IMR-90 (cell line): ENCODE measurements at regions not wholly inside any gene's neighbourhood (a gene's known extent, or its start where the extent isn't known, plus 50 kb on each side); places are given as distances from the start of the nearest gene placed in this dataset.
"Not testable (repeated sequence)": the region's sequence is repeated elsewhere in the genome, so short reads cannot be mapped to it uniquely, and the experiment has no call there.

Experiments used
- ATAC-seq: fragments of 200-7000 bp; cut with Tn5 transposase; 2 replicates; pipeline ENCODE4 v1.9.1; 2020; ENCODE audit warnings: low read depth, mild to moderate bottlenecking, moderate library complexity
- BruUV-seq: library from RNA; stranded (reverse); fragments of 400-500 nt; replicated peaks from 2 replicates; lab custom pipeline; 2021; lab: Mats Ljungman, UMichigan
- CTCF ChIA-PET: fragments of 300-600 bp; formaldehyde crosslinking; extraction: SDS; loops from one replicate; lab custom pipeline; 2021; ENCODE audit warnings: antibody characterized with exemption; lab: Yijun Ruan, JAX
- POLR2A ChIA-PET: fragments of 300-600 bp; sonication (Branson Sonifier 250); formaldehyde crosslinking; loops from one replicate; lab custom pipeline; 2022; ENCODE audit warnings: antibody characterized with exemption; ENCODE audit not compliant: unreplicated experiment; lab: Charles Lee
- DNase-seq: peaks from one replicate; pipeline ENCODE4 v3.0.0; 2013
- H2AFZ ChIP-seq: replicated peaks from 2 replicates; pipeline ENCODE3; 2013; ENCODE audit warnings: low read length, mild to moderate bottlenecking; ENCODE audit not compliant: poor library complexity
- H2AK5ac ChIP-seq: 2 replicates; pipeline ENCODE4 v1.6.1; 2013; ENCODE audit warnings: low read depth, low read length, inconsistent platforms
- H2AK9ac ChIP-seq: replicated peaks from 2 replicates; pipeline ENCODE3; 2013; ENCODE audit warnings: mild to moderate bottlenecking, low read depth, low read length, moderate library complexity; ENCODE audit not compliant: poor library complexity
- H2BK120ac ChIP-seq: 2 replicates; pipeline ENCODE4 v1.6.1; 2013; ENCODE audit warnings: low read depth, low read length, inconsistent platforms
- H2BK15ac ChIP-seq: 3 replicates; pipeline ENCODE4 v1.6.1; 2013; ENCODE audit warnings: low read depth, low read length, inconsistent platforms
- H2BK20ac ChIP-seq: 2 replicates; pipeline ENCODE4 v1.6.1; 2013; ENCODE audit warnings: low read depth, mild to moderate bottlenecking, inconsistent platforms, low read length, moderate library complexity
- H2BK5ac ChIP-seq: 2 replicates; pipeline ENCODE4 v1.6.1; 2013; ENCODE audit warnings: mild to moderate bottlenecking, low read depth, low read length, inconsistent platforms; ENCODE audit not compliant: poor library complexity, severe bottlenecking
- H3K14ac ChIP-seq: replicated peaks from 2 replicates; pipeline ENCODE4 v1.6.1; 2013; ENCODE audit warnings: low read depth, low read length, inconsistent platforms
- H3K18ac ChIP-seq: 2 replicates; pipeline ENCODE4 v1.6.1; 2013; ENCODE audit warnings: low read depth, low read length, control low read depth
- H3K23ac ChIP-seq: 2 replicates; pipeline ENCODE4 v1.6.1; 2013; ENCODE audit warnings: low read depth, low read length, inconsistent platforms
- H3K27ac ChIP-seq: 2 replicates; pipeline ENCODE4 v1.5.1; 2013; ENCODE audit warnings: mild to moderate bottlenecking, control low read depth, low read length; ENCODE audit not compliant: insufficient read depth
- H3K27me3 ChIP-seq: 2 replicates; pipeline ENCODE4 v1.6.1; 2013; ENCODE audit warnings: low read length; ENCODE audit not compliant: control insufficient read depth, insufficient read depth
- H3K36me3 ChIP-seq: 2 replicates; pipeline ENCODE4 v1.6.1; 2013; ENCODE audit warnings: low read length, mixed read lengths; ENCODE audit not compliant: control insufficient read depth, insufficient read depth
- H3K4ac ChIP-seq: 2 replicates; pipeline ENCODE4 v1.6.1; 2013; ENCODE audit warnings: low read depth, low read length, inconsistent platforms
- H3K4me1 ChIP-seq: 2 replicates; pipeline ENCODE4 v1.6.1; 2013; ENCODE audit warnings: low read length, mixed read lengths; ENCODE audit not compliant: control insufficient read depth, insufficient read depth
- H3K4me2 ChIP-seq: 2 replicates; pipeline ENCODE4 v1.6.1; 2013; ENCODE audit warnings: low read depth, mild to moderate bottlenecking, control low read depth, low read length, moderate library complexity
- H3K4me3 ChIP-seq: 2 replicates; pipeline ENCODE4 v1.5.1; 2013; ENCODE audit warnings: low read depth, mild to moderate bottlenecking, control low read depth, low read length, moderate library complexity; ENCODE audit not compliant: insufficient read depth
- H3K56ac ChIP-seq: 2 replicates; pipeline ENCODE4 v1.6.1; 2013; ENCODE audit warnings: low read length, inconsistent platforms; ENCODE audit not compliant: insufficient read depth; ENCODE audit errors: extremely low read depth
- H3K79me1 ChIP-seq, 2 experiments: 2 replicates each; pipeline ENCODE4 v1.6.1; 2013; ENCODE audit warnings: low read length in 2 of 2, inconsistent platforms in 1 of 2, low read depth in 1 of 2
- H3K9ac ChIP-seq: 2 replicates; pipeline ENCODE4 v1.6.1; 2013; ENCODE audit warnings: low read depth, low read length, control low read depth
- H3K9me1 ChIP-seq: 2 replicates; pipeline ENCODE4 v1.6.1; 2013; ENCODE audit warnings: low read length, inconsistent platforms; ENCODE audit not compliant: insufficient read depth
- H3K9me3 ChIP-seq: 2 replicates; pipeline ENCODE4 v1.6.1; 2013; ENCODE audit warnings: low read length; ENCODE audit not compliant: control insufficient read depth, insufficient read depth
- H4K20me1 ChIP-seq: 2 replicates; pipeline ENCODE4 v1.6.1; 2013; ENCODE audit warnings: low read length, inconsistent platforms; ENCODE audit not compliant: insufficient read depth
- H4K5ac ChIP-seq: 2 replicates; pipeline ENCODE4 v1.6.1; 2013; ENCODE audit warnings: mild to moderate bottlenecking, low read depth, low read length, control low read depth
- H4K8ac ChIP-seq, 2 experiments: 2 replicates each; pipeline ENCODE4 v1.6.1; 2013; ENCODE audit warnings: low read depth in 2 of 2, low read length in 2 of 2, control low read depth in 1 of 2, inconsistent platforms in 1 of 2
- H4K91ac ChIP-seq: 2 replicates; pipeline ENCODE4 v1.6.1; 2013; ENCODE audit warnings: low read depth, low read length, inconsistent platforms; ENCODE audit not compliant: insufficient read depth
- NFE2L2 ChIP-seq: fragments of 150-350 bp; IDR thresholded peaks from 2 replicates; pipeline ENCODE4 v1.6.1; 2016; ENCODE audit warnings: low read depth, mild to moderate bottlenecking, low read length
- WGBS, 2 experiments: methylation state at CpG; one replicate each; pipeline versions ENCODE4 v1.1.5 to v1.1.7; 2013; ENCODE audit warnings: missing lambda C conversion rate in 2 of 2; ENCODE audit not compliant: insufficient read length in 1 of 2; ENCODE audit errors: extremely low coverage in 2 of 2; 5-methylcytosine and 5-hydroxymethylcytosine counted together
- dilution Hi-C: fragments of 300-500 bp; cut with HindIII; formaldehyde crosslinking; loops from one replicate; pipeline ENCODE4 v1.14.3; 2018; ENCODE audit warnings: low sequenced_read_pairs; ENCODE audit not compliant: unreplicated experiment
- in situ Hi-C: fragments of 300-500 bp; cut with MboI; formaldehyde crosslinking; loops from 3 replicates; pipeline ENCODE4 v1.14.3; 2019; ENCODE audit warnings: low sequenced_read_pairs, inconsistent platforms, mixed read lengths
- intact Hi-C: fragments of 100-400 bp; cut with micrococcal nuclease; formaldehyde crosslinking; loops from 2 replicates; pipeline ENCODE4 v1.10.0; 2022

DNA sequence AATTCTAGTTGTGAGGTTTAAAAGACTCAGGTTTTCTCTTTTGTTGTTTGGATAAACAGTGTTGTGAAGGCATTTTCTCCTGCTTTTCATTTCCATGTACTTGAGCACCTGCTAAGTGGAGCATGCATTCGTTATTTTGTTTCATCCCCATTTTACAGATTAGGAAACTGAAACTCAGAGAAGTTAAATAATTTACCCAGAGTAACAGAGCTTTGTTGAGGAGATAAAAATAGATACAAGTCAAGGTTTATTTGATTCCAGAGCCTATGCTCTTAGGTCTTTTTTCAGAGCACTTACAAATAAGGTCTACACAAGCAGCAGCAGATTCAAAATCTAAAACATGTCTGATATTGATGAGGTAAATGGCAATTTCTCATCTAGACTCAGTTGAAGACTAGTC is 254.7 kb upstream of the PTBP2 start:
- no peak overlapping the region for H3K4me3 ChIP-seq
- H2AFZ ChIP-seq, result no peak overlapping the region
- no CpG with 5 or more reads among the region's 1 CpG for WGBS, 2 experiments
- H2BK5ac ChIP-seq, result no peak overlapping the region
- BruUV-seq, result no TSS peak
- H2AK5ac ChIP-seq, result no peak overlapping the region
- H2BK120ac ChIP-seq, result no peak overlapping the region
- no peak overlapping the region for H3K56ac ChIP-seq
- no peak overlapping the region for H3K23ac ChIP-seq
- H4K5ac ChIP-seq, result no peak overlapping the region
- no peak overlapping the region for H3K4me2 ChIP-seq
- no peak overlapping the region for H3K14ac ChIP-seq
- in situ Hi-C loops (no loop called here), intact Hi-C loops (no loop called here), dilution Hi-C loops (no loop called here)
- ChIA-PET POLR2A (no interaction called here), CTCF (interaction anchor here (0.6 kb wide), 1 partner anchor 209 kb away, joined by 3 read pairs; no protein-coding TSS in a partner anchor)
- H3K27ac ChIP-seq, result no peak overlapping the region
- no peak overlapping the region for H4K91ac ChIP-seq
- no peak overlapping the region for H2AK9ac ChIP-seq
- H3K9me3 ChIP-seq, result no peaks in the 10 kb centered on the region
- DNase-seq (no peak), ATAC-seq (no peak)
- H3K36me3 ChIP-seq, result no peaks in the 10 kb centered on the region
- no peak overlapping the region for H2BK15ac ChIP-seq
- no peak overlapping the region for H3K18ac ChIP-seq
- H3K9me1 ChIP-seq, result no peaks in the 10 kb centered on the region
- no peaks in the 10 kb centered on the region for H3K79me1 ChIP-seq
- no peak for TF ChIP-seq NFE2L2
- H4K20me1 ChIP-seq, result no peaks in the 10 kb centered on the region
- H3K4ac ChIP-seq, result no peak overlapping the region
- no peaks in the 10 kb centered on the region for H3K4me1 ChIP-seq
- no peaks in the 10 kb centered on the region; the same call in 1 of the 2 replicates for H3K27me3 ChIP-seq
- no peak overlapping the region for H3K9ac ChIP-seq
- H2BK20ac ChIP-seq, result no peak overlapping the region
- H4K8ac ChIP-seq, result no peak overlapping the region

DNA sequence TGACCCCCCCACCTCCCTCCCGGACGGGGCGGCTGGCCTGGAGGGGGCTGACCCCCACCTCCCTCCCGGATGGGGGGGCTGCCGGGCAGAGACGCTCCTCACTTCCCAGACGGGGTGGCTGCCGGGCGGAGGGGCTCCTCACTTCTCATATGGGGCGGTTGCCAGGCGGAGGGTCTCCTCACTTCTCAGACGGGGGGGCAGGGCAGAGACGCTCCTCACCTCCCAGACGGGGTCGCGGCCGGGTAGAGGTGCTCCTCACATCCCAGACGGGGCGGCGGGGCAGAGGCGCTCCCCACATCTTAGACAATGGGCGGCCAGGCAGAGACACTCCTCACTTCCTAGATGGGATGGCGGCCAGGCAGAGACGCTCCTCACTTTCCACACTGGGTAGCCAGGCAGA is 251.9 kb upstream of the PTBP2 start:
- POLR2A ChIA-PET, H3K14ac ChIP-seq, in situ Hi-C loops, H2BK20ac ChIP-seq, H3K9me3 ChIP-seq, ATAC-seq, H2AK5ac ChIP-seq, H3K23ac ChIP-seq, H3K27me3 ChIP-seq, H3K36me3 ChIP-seq, H3K18ac ChIP-seq, H3K9ac ChIP-seq, dilution Hi-C loops, H2BK5ac ChIP-seq, H3K4me3 ChIP-seq, H2AFZ ChIP-seq, CTCF ChIA-PET, H2AK9ac ChIP-seq, H4K5ac ChIP-seq, H3K56ac ChIP-seq, H2BK120ac ChIP-seq, H4K20me1 ChIP-seq, H4K91ac ChIP-seq, H3K79me1 ChIP-seq, H3K9me1 ChIP-seq, DNase-seq, H2BK15ac ChIP-seq, H3K4me2 ChIP-seq, BruUV-seq, H3K4ac ChIP-seq, H3K4me1 ChIP-seq, H3K27ac ChIP-seq, intact Hi-C loops, H4K8ac ChIP-seq: not testable (repeated sequence)
- no CpG with 5 or more reads among the region's 24 CpGs for WGBS, 2 experiments
